ENCODE measurements at regions not wholly inside any gene's neighbourhood (a gene's known extent, or its start where the extent isn't known, plus 50 kb on each side); places are given as distances from the start of the nearest gene placed in this dataset.

- TF ChIP-seq CTCF (IDR thresholded peaks at IDR 0.05) = no peak
- no peak overlapping the region for H3K4me3 ChIP-seq
- H3K9me3 ChIP-seq = no peaks in the 10 kb centered on the region
- no peaks in the 10 kb centered on the region for H3K4me1 ChIP-seq
- no peak overlapping the region for H3K27ac ChIP-seq
- no peak for DNase-seq (ENCODE audit: low spot score in 2 of 2)
- intact Hi-C loops (cut with DNase I) = no loop called here
- H3K27me3 ChIP-seq = no peaks in the 10 kb centered on the region
- no peaks in the 10 kb centered on the region for H3K36me3 ChIP-seq
Observed at GRCh38 chr3:63179862-63180522, 98.1 kb upstream of the SYNPR start.

- Histone ChIP-seq H3K9me3 (no peaks in the 10 kb centered on the region), H3K4me1 (no peaks in the 10 kb centered on the region), H3K36me3 (no peaks in the 10 kb centered on the region), H3K27ac (no peak overlapping the region), H3K27me3 (no peaks in the 10 kb centered on the region), H3K4me3 (no peak overlapping the region)
- intact Hi-C loops (cut with DNase I) = no loop called here
- TF ChIP-seq CTCF (IDR thresholded peaks at IDR 0.05) = no peak
- DNase-seq (ENCODE audit: low spot score in 2 of 2) = no peak
Observed at GRCh38 chr3:63192248-63192647, 85.9 kb upstream of the SYNPR start.

- Histone ChIP-seq H3K9me3 (no peaks in the 10 kb centered on the region), H3K4me3 (no peak overlapping the region), H3K4me1 (no peaks in the 10 kb centered on the region), H3K27ac (no peak overlapping the region), H3K36me3 (no peaks in the 10 kb centered on the region), H3K27me3 (no peaks in the 10 kb centered on the region)
- intact Hi-C loops (cut with DNase I) = no loop called here
- TF ChIP-seq CTCF (IDR thresholded peaks at IDR 0.05) = peak in 1 of 3 experiments; percentile 24
- no peak for DNase-seq (ENCODE audit: low spot score in 2 of 2)
Observed at GRCh38 chr3:63193647-63194046, 84.5 kb upstream of the SYNPR start.

GRCh38 chr3:63199606-63200005 is 78.5 kb upstream of the SYNPR start:
- H3K4me3 ChIP-seq = no peak overlapping the region
- no peaks in the 10 kb centered on the region for H3K4me1 ChIP-seq
- TF ChIP-seq CTCF (IDR thresholded peaks at IDR 0.05) = no peak
- no peak for DNase-seq (ENCODE audit: low spot score in 2 of 2)
- H3K9me3 ChIP-seq = no peaks in the 10 kb centered on the region
- no peaks in the 10 kb centered on the region for H3K27me3 ChIP-seq
- no peak overlapping the region for H3K27ac ChIP-seq
- no peaks in the 10 kb centered on the region for H3K36me3 ChIP-seq
- intact Hi-C loops (cut with DNase I) = no loop called here

- Histone ChIP-seq H3K27ac (no peak overlapping the region), H3K27me3 (no peaks in the 10 kb centered on the region), H3K9me3 (no peaks in the 10 kb centered on the region), H3K36me3 (no peaks in the 10 kb centered on the region), H3K4me3 (no peak overlapping the region), H3K4me1 (no peaks in the 10 kb centered on the region)
- no peak for DNase-seq (ENCODE audit: low spot score in 2 of 2)
- intact Hi-C loops (cut with DNase I) = no loop called here
- TF ChIP-seq CTCF (IDR thresholded peaks at IDR 0.05) = no peak
Observed at GRCh38 chr3:63202529-63202928, 75.6 kb upstream of the SYNPR start.
